Upper lobe of left lung (tissue), 6 donors: ENCODE measurements at regions not wholly inside any gene's neighbourhood (a gene's known extent, or its start where the extent isn't known, plus 50 kb on each side); places are given as distances from the start of the nearest gene placed in this dataset.

ENCODE experiments used
- ATAC-seq, 2 donors: fragments of 200-7000 bp; cut with Tn5 transposase; one replicate each; pipeline ENCODE4 v1.9.1; 2022; ENCODE audit warnings: mild to moderate bottlenecking in 2 of 2, moderate library complexity in 2 of 2; ENCODE audit not compliant: low FRiP score in 2 of 2
- DNase-seq, 2 donors: peaks; one replicate each; pipeline ENCODE4 v3.0.0-alpha.2; 2019 to 2020
- H3K27ac ChIP-seq, 4 donors: fragments of 200-600 bp; sonication (generic); one replicate each; pipeline ENCODE4 v1.5.1; 2016 to 2019
- H3K27me3 ChIP-seq, 4 donors: fragments of 200-600 bp; sonication (generic); one replicate each; pipeline ENCODE4 v1.5.1; 2017 to 2019
- H3K36me3 ChIP-seq, 4 donors: fragments of 200-600 bp; sonication (generic); one replicate each; pipeline ENCODE4 v1.5.1; 2016 to 2019
- H3K4me1 ChIP-seq, 4 donors: fragments of 200-600 bp; sonication (generic); one replicate each; pipeline ENCODE4 v1.5.1; 2018 to 2019
- H3K4me3 ChIP-seq, 4 donors: fragments of 200-600 bp; sonication (generic); one replicate each; pipeline ENCODE4 v1.5.1; 2017 to 2019; ENCODE audit warnings: mild to moderate bottlenecking in 2 of 4, moderate library complexity in 1 of 4
- H3K9me3 ChIP-seq, 4 donors: fragments of 200-600 bp; sonication (generic); one replicate each; pipeline ENCODE4 v1.5.1; 2018 to 2019
- EP300 ChIP-seq, 4 donors: sonication (generic); formaldehyde crosslinking; IDR thresholded peaks; one replicate each; pipeline ENCODE4 v1.5.1; 2017; ENCODE audit warnings: antibody characterized with exemption in 4 of 4, control low read depth in 2 of 4
- POLR2A ChIP-seq, 4 donors: fragments of 450-650 bp; IDR thresholded peaks; one replicate each; pipeline ENCODE4 v1.5.1; 2016 to 2017; ENCODE audit warnings: antibody characterized with exemption in 4 of 4, mild to moderate bottlenecking in 2 of 4
- POLR2AphosphoS5 ChIP-seq, 2 donors: sonication (generic); formaldehyde crosslinking; IDR thresholded peaks; one replicate each; pipeline ENCODE4 v1.5.1; 2017; ENCODE audit warnings: antibody characterized with exemption in 2 of 2
- WGBS, 2 donors: methylation state at CpG; one replicate each; pipeline ENCODE4 v1.1.5; 2017 to 2018; 5-methylcytosine and 5-hydroxymethylcytosine counted together
- TF ChIP-seq, protein P1 (sequence below), 6 experiments: fragments of 450-650 bp in 4 of 6; fragments of 200-600 bp in 2 of 6; sonication (generic) in 2 of 6; IDR thresholded peaks; one replicate each; pipeline ENCODE4 v1.5.1; 2016 to 2019; ENCODE audit warnings: antibody characterized with exemption in 6 of 6
- donor health status: DM: no; HTN: no; CAD: no; lungs with moderate emphysema.
- donor health status: DM: no; HTN: yes; CAD: no; lungs with severe emphysema.

- H3K4me3 ChIP-seq = no peak overlapping the region
- ATAC-seq (no peak), DNase-seq (no peak)
- no peaks in the 10 kb centered on the region for H3K9me3 ChIP-seq
- TF ChIP-seq, protein P1, sequence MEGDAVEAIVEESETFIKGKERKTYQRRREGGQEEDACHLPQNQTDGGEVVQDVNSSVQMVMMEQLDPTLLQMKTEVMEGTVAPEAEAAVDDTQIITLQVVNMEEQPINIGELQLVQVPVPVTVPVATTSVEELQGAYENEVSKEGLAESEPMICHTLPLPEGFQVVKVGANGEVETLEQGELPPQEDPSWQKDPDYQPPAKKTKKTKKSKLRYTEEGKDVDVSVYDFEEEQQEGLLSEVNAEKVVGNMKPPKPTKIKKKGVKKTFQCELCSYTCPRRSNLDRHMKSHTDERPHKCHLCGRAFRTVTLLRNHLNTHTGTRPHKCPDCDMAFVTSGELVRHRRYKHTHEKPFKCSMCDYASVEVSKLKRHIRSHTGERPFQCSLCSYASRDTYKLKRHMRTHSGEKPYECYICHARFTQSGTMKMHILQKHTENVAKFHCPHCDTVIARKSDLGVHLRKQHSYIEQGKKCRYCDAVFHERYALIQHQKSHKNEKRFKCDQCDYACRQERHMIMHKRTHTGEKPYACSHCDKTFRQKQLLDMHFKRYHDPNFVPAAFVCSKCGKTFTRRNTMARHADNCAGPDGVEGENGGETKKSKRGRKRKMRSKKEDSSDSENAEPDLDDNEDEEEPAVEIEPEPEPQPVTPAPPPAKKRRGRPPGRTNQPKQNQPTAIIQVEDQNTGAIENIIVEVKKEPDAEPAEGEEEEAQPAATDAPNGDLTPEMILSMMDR (IDR thresholded peaks at IDR 0.05) = no peak
- TF ChIP-seq EP300 (IDR thresholded peaks at IDR 0.05) = no peak
- no peak for TF ChIP-seq POLR2A (IDR thresholded peaks at IDR 0.05)
- TF ChIP-seq POLR2AphosphoS5 (IDR thresholded peaks at IDR 0.05) = no peak
- H3K27me3 ChIP-seq = no peaks in the 10 kb centered on the region
- H3K4me1 ChIP-seq = no peaks in the 10 kb centered on the region
- H3K27ac ChIP-seq = no peak overlapping the region
- 82 to 94% methylated on average over 2 of the region's 2 CpGs for WGBS, 2 donors
- no peaks in the 10 kb centered on the region for H3K36me3 ChIP-seq
Observed at GRCh38 chr13:47281991-47282390, 385.1 kb upstream of the HTR2A start.

DNA sequence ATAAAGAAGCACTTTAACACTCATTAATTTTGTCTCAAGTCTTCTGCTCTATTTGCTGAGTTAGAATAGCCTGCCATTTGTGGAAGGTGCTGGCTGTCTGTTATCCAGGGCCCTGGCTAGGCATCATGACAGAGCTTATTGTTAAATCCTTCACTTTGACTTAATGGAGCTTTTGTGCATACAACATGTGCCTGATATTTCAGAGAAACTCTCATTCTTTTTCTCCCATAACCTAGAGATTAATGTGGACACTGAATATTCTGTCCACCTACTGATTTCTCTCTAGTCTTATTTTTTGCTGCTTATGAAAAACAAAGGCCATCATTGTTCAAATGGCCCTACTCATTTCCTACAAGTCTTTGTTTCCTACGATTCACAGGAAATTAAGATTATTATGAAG lies 383.1 kb upstream of the HTR2A start:
- no peak for DNase-seq
- H3K36me3 ChIP-seq = no peaks in the 10 kb centered on the region
- H3K4me1 ChIP-seq = no peaks in the 10 kb centered on the region
- no peak for TF ChIP-seq POLR2A (IDR thresholded peaks at IDR 0.05)
- TF ChIP-seq, protein P1 (IDR thresholded peaks at IDR 0.05) = no peak
- no peak for TF ChIP-seq POLR2AphosphoS5 (IDR thresholded peaks at IDR 0.05)
- TF ChIP-seq EP300 (IDR thresholded peaks at IDR 0.05) = no peak
- no peak overlapping the region for H3K27ac ChIP-seq
- no peaks in the 10 kb centered on the region for H3K27me3 ChIP-seq
- no peaks in the 10 kb centered on the region for H3K9me3 ChIP-seq
- 63 to 78% methylated on average over 1 of the region's 1 CpG for WGBS, 2 donors
- no peak overlapping the region for H3K4me3 ChIP-seq
- no peak for ATAC-seq

GRCh38 chr13:47277774-47278173 lies 380.9 kb upstream of the HTR2A start:
- ATAC-seq = no peak
- Histone ChIP-seq H3K27ac (no peak overlapping the region), H3K27me3 (no peaks in the 10 kb centered on the region), H3K9me3 (no peaks in the 10 kb centered on the region), H3K36me3 (no peaks in the 10 kb centered on the region), H3K4me3 (no peak overlapping the region), H3K4me1 (no peaks in the 10 kb centered on the region)
- peak in 1 of 2 donors; percentile 28 for DNase-seq
- 85 to 96% methylated on average over 1 of the region's 1 CpG for WGBS, 2 donors
- TF ChIP-seq POLR2A (IDR thresholded peaks at IDR 0.05) (no peak), EP300 (IDR thresholded peaks at IDR 0.05) (no peak), POLR2AphosphoS5 (IDR thresholded peaks at IDR 0.05) (no peak)
- TF ChIP-seq, protein P1 (IDR thresholded peaks at IDR 0.05) = no peak

DNA sequence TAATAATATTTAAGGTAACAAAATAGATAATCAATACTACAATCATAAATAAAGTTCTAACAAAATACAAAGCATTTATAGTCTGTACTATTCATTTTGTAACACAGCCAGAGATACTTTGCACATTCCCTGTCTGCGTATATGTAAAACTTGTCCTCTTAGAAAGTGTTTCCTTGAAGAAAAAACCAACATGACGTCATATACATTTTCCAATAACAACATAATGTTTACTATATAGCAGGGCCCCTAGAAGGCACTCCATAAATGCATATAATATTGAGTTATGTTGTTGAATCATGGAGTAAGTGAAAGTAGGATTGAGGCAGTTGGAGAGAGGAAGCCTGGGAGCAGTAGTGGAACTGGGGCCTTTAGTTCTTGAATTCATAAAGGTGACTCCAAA lies 371.4 kb upstream of the HTR2A start:
- Histone ChIP-seq H3K4me3 (no peak overlapping the region), H3K27ac (no peak overlapping the region), H3K36me3 (no peaks in the 10 kb centered on the region), H3K4me1 (no peaks in the 10 kb centered on the region), H3K9me3 (no peaks in the 10 kb centered on the region), H3K27me3 (no peaks in the 10 kb centered on the region)
- no peak for DNase-seq
- no peak for ATAC-seq
- TF ChIP-seq EP300 (IDR thresholded peaks at IDR 0.05) (no peak), POLR2AphosphoS5 (IDR thresholded peaks at IDR 0.05) (no peak), POLR2A (IDR thresholded peaks at IDR 0.05) (no peak)
- TF ChIP-seq, protein P1 (IDR thresholded peaks at IDR 0.05) = no peak
- 86 to 88% methylated on average over 2 of the region's 2 CpGs for WGBS, 2 donors

DNA sequence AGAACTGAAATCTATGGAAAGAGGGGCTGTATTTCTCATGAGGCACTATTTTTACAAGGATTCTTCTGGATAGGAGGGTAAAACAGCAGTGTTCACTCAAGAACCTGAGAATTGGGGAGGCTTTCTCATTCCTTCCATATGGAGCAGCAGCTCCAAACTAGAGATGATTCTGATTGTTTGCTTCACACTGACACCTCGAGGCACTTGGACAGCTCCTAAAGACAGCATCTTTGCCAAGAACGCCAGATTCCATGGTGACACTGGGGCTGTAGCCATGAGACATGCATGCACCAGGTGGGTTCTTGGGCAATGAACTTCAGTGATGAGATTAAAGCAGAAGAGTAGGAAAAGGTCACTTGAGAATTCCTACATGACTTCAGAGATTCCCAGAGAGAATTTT lies 361.5 kb upstream of the HTR2A start:
- H3K9me3 ChIP-seq = no peaks in the 10 kb centered on the region
- H3K4me3 ChIP-seq = no peak overlapping the region
- no peaks in the 10 kb centered on the region for H3K27me3 ChIP-seq
- H3K36me3 ChIP-seq = no peaks in the 10 kb centered on the region
- no peak for TF ChIP-seq POLR2AphosphoS5 (IDR thresholded peaks at IDR 0.05)
- no peak for TF ChIP-seq POLR2A (IDR thresholded peaks at IDR 0.05)
- no peak for TF ChIP-seq EP300 (IDR thresholded peaks at IDR 0.05)
- TF ChIP-seq, protein P1 (IDR thresholded peaks at IDR 0.05) = no peak
- no peaks in the 10 kb centered on the region for H3K4me1 ChIP-seq
- no peak for DNase-seq
- WGBS, 2 donors = 51 to 75% methylated on average over 2 of the region's 2 CpGs
- H3K27ac ChIP-seq = no peak overlapping the region
- ATAC-seq = no peak
